Loucy (cell line): ENCODE measurements at regions not wholly inside any gene's neighbourhood (a gene's known extent, or its start where the extent isn't known, plus 50 kb on each side); places are given as distances from the start of the nearest gene placed in this dataset.

Experiments used
- H2AFZ ChIP-seq: fragments of 200-600 bp; sonication (generic); 2 replicates; pipeline ENCODE4 v1.6.0; 2016; ENCODE audit warnings: antibody characterized with exemption, mild to moderate bottlenecking, low read length, moderate library complexity
- H3F3A ChIP-seq: fragments of 200-600 bp; 2 replicates; pipeline ENCODE4 v1.6.0; 2016; ENCODE audit warnings: antibody characterized with exemption, low read depth, mild to moderate bottlenecking
- H3K27me3 ChIP-seq: fragments of 200-600 bp; sonication (generic); 2 replicates; pipeline ENCODE4 v1.6.1; 2014; ENCODE audit warnings: low read length, mild to moderate bottlenecking; ENCODE audit not compliant: insufficient read depth, poor library complexity, severe bottlenecking
- H3K36me3 ChIP-seq: fragments of 200-600 bp; sonication (generic); 2 replicates; pipeline ENCODE4 v1.6.1; 2016; ENCODE audit warnings: low read length; ENCODE audit not compliant: insufficient read depth
- H3K4me1 ChIP-seq: fragments of 200-600 bp; sonication (generic); 2 replicates; pipeline ENCODE4 v1.5.1; 2014; ENCODE audit warnings: low read length, mild to moderate bottlenecking; ENCODE audit not compliant: insufficient read depth, poor library complexity, severe bottlenecking
- H3K4me2 ChIP-seq: fragments of 200-600 bp; sonication (generic); 2 replicates; pipeline ENCODE4 v1.6.0; 2014; ENCODE audit warnings: antibody characterized with exemption, low read length, low read depth, mild to moderate bottlenecking; ENCODE audit not compliant: poor library complexity, severe bottlenecking
- H3K4me3 ChIP-seq: fragments of 200-600 bp; sonication (generic); 2 replicates; pipeline ENCODE4 v1.5.1; 2014; ENCODE audit warnings: low read length, mild to moderate bottlenecking, mixed read lengths; ENCODE audit not compliant: poor library complexity, severe bottlenecking
- H3K79me2 ChIP-seq: fragments of 200-600 bp; sonication (generic); 2 replicates; pipeline ENCODE4 v1.6.1; 2014; ENCODE audit warnings: low read length; ENCODE audit not compliant: insufficient read depth
- H3K9ac ChIP-seq: fragments of 200-600 bp; sonication (generic); 2 replicates; pipeline ENCODE4 v1.6.0; 2014; ENCODE audit warnings: mild to moderate bottlenecking, low read depth, low read length, moderate library complexity; ENCODE audit not compliant: poor library complexity, severe bottlenecking
- H3K9me2 ChIP-seq: fragments of 200-600 bp; sonication (generic); replicated peaks from 2 replicates; pipeline ENCODE4 v1.6.1; 2016; ENCODE audit warnings: low read depth, low read length, mixed read lengths
- H3K9me3 ChIP-seq: fragments of 200-600 bp; sonication (generic); 2 replicates; pipeline ENCODE4 v1.6.1; 2014; ENCODE audit warnings: mild to moderate bottlenecking, antibody characterized with exemption, low read length, low read depth; ENCODE audit not compliant: insufficient read depth
- H4K20me1 ChIP-seq: fragments of 200-600 bp; sonication (generic); 2 replicates; pipeline ENCODE4 v1.6.0; 2014; ENCODE audit warnings: antibody characterized with exemption, low read length, mild to moderate bottlenecking; ENCODE audit not compliant: insufficient read depth, poor library complexity, severe bottlenecking
- CTCF ChIP-seq: fragments of 200-600 bp; sonication (generic); conservative IDR thresholded peaks from 2 replicates; pipeline ENCODE4 v1.5.1; 2014; ENCODE audit warnings: mild to moderate bottlenecking, antibody characterized with exemption, low read length
- EZH2phosphoT487 ChIP-seq: fragments of 200-600 bp; IDR thresholded peaks from 2 replicates; pipeline ENCODE4 v1.6.1; 2018; ENCODE audit warnings: antibody characterized with exemption, mild to moderate bottlenecking, moderate library complexity, borderline replicate concordance

DNA sequence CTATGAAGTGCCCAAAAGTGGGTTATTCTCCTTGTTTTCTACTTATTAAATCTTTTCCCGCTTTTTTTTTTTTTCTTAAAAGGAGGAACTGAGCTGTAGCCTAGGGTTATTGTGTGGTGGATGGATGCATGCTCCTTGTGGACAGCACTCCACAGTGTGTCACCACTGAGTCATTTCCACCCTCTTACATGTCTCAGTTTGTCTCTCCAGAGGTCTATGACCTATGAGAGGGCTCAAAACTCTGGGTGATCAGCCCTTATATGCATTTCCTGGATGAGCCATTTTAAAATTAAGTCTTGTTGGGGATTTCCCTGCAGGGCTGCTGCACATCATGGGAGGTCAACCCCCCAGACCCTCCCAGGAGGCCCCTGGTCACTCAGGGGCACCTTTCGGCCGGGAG, 102.2 kb upstream of the MOCS2 start:
- H3K4me2 ChIP-seq = no peak overlapping the region
- H3K27me3 ChIP-seq = no peaks in the 10 kb centered on the region
- H3K9me2 ChIP-seq = no peaks in the 10 kb centered on the region
- H3K36me3 ChIP-seq = no peaks in the 10 kb centered on the region
- no peak overlapping the region for H3K9ac ChIP-seq
- no peaks in the 10 kb centered on the region for H3F3A ChIP-seq
- peaks cover 5% of the 10 kb centered on the region; the same call in 1 of the 2 replicates for H3K9me3 ChIP-seq
- no peak overlapping the region for H3K4me3 ChIP-seq
- H3K79me2 ChIP-seq = no peaks in the 10 kb centered on the region
- TF ChIP-seq EZH2phosphoT487 (no peak), CTCF (no peak)
- no peaks in the 10 kb centered on the region for H4K20me1 ChIP-seq
- H2AFZ ChIP-seq = no peak overlapping the region
- H3K4me1 ChIP-seq = peaks cover 1% of the 10 kb centered on the region

- peaks cover 9% of the 10 kb centered on the region; the same call in 1 of the 2 replicates for H3K9me3 ChIP-seq
- TF ChIP-seq EZH2phosphoT487 = no peak
- TF ChIP-seq CTCF = no peak
- no peak overlapping the region for H2AFZ ChIP-seq
- H3K36me3 ChIP-seq = no peaks in the 10 kb centered on the region
- no peaks in the 10 kb centered on the region for H4K20me1 ChIP-seq
- H3K79me2 ChIP-seq = no peaks in the 10 kb centered on the region
- H3K4me1 ChIP-seq = no peaks in the 10 kb centered on the region
- H3K9ac ChIP-seq = no peak overlapping the region
- no peak overlapping the region for H3K4me2 ChIP-seq
- no peaks in the 10 kb centered on the region for H3K27me3 ChIP-seq
- no peak overlapping the region for H3K4me3 ChIP-seq
- no peaks in the 10 kb centered on the region for H3K9me2 ChIP-seq
- no peaks in the 10 kb centered on the region for H3F3A ChIP-seq
Observed at GRCh38 chr5:53219174-53219573, 109.6 kb upstream of the MOCS2 start.

- H3K4me1 ChIP-seq = no peaks in the 10 kb centered on the region
- no peaks in the 10 kb centered on the region for H3K9me2 ChIP-seq
- no peaks in the 10 kb centered on the region for H3K27me3 ChIP-seq
- H3K4me2 ChIP-seq = no peak overlapping the region
- H3K9ac ChIP-seq = no peak overlapping the region
- no peak for TF ChIP-seq CTCF
- TF ChIP-seq EZH2phosphoT487 = no peak
- no peaks in the 10 kb centered on the region for H3K79me2 ChIP-seq
- H3K4me3 ChIP-seq = no peak overlapping the region
- H4K20me1 ChIP-seq = no peaks in the 10 kb centered on the region
- no peaks in the 10 kb centered on the region for H3K36me3 ChIP-seq
- no peaks in the 10 kb centered on the region for H3F3A ChIP-seq
- peaks cover 9% of the 10 kb centered on the region; the same call in 1 of the 2 replicates for H3K9me3 ChIP-seq
- H2AFZ ChIP-seq = no peak overlapping the region
Observed at GRCh38 chr5:53219610-53220009, 110.1 kb upstream of the MOCS2 start.
